ENCODE measurements at regions not wholly inside any gene's neighbourhood (a gene's known extent, or its start where the extent isn't known, plus 50 kb on each side); places are given as distances from the start of the nearest gene placed in this dataset.

DNA sequence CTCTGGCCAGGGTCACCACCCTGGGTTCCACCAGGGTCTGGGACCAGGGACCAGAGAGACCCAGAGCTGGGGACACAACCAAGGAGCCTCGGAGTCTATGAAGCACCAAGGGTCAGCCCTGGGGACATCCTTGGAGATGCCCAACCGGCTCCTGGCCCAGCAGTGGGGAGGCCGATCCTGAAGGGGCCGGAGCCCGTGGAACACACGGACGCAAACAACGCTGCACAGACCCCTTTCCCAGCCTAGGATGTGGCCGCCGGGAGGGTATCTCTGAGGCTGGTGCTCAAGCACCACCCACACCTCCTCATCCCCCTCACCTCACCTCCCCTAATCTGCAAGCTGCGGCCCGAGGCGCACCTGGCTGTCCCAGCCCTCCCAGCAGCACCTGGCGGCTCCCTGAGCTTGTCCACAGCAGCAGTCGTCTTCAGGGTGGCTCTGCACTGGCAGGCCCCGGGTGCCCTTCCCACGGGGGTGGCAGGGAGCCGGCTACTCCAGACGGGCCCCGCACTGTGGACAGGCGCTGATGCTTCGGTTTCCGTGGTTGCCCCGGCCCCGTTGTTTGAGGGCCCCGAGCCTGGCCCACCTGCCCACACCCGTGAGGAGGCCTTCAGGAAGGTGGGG, 146.8 kb upstream of the C14orf180 start:
- TF ChIP-seq GATA2 (IDR thresholded peaks at IDR 0.05; ENCODE audit: low read depth, low read length) (no peak), GATA3 (IDR thresholded peaks at IDR 0.05; ENCODE audit: low read depth, low read length) (no peak)
